ENCODE measurements at regions not wholly inside any gene's neighbourhood (a gene's known extent, or its start where the extent isn't known, plus 50 kb on each side); places are given as distances from the start of the nearest gene placed in this dataset.
"Not testable (repeated sequence)": the region's sequence is repeated elsewhere in the genome, so short reads cannot be mapped to it uniquely, and the experiment has no call there.

DNA sequence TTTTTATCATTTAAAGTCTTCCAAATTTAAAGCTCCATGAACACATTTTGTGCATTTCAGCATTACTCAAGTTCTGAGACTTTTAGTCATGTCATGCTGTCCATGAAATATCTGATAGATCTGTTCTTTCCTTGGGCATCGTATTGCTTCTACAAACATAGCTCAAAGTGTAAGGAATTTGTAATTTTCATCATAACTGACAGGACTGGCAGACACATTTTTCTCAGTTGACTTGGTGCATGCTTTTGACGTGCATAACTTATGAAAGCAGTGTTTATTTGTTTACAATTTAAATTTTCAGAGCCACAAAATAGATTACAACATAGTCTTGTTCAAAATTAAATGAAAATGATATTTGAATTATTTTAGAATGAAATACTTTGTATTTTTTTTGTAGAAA is 812.1 kb upstream of the NOVA1 start:
- no peak for DNase-seq

DNA sequence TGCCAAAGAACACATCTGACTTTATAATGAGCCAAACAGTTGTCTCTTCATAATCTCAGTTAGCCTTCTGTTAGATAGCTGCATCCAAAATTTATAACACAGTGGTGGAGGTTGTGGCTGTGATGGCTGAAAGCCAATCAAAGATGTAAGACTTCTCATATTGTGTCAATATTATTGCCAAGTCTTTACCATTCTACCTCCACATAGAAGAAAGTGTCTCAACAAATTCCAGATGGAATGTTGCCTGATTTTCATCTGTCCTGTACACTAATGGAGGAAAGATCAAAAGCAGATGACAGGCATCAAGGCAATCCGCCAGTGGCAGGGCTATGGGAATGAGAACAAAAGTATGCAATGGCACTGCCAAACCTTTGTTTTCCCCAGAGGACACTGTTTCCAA is 813.1 kb upstream of the NOVA1 start:
- no peak for DNase-seq

DNA sequence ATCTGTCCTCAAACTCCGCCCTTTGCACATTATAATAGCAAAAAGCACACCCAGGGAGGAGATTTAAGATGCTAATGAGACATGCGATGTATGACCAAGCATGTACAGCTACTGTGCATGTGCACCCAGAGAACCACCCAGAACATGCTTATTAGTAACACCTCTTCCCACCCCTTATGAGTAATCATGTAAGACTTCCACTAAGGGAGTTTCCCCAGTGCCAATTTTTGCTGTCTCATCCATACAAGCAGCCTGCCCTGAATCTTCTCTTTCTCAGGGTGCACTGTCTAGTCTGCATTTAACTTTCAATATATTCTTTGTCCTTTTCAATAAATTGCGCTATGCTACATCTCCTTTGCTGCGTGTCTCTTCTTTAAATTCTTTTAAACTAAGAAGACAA is 830.0 kb upstream of the NOVA1 start:
- DNase-seq: no peak

DNA sequence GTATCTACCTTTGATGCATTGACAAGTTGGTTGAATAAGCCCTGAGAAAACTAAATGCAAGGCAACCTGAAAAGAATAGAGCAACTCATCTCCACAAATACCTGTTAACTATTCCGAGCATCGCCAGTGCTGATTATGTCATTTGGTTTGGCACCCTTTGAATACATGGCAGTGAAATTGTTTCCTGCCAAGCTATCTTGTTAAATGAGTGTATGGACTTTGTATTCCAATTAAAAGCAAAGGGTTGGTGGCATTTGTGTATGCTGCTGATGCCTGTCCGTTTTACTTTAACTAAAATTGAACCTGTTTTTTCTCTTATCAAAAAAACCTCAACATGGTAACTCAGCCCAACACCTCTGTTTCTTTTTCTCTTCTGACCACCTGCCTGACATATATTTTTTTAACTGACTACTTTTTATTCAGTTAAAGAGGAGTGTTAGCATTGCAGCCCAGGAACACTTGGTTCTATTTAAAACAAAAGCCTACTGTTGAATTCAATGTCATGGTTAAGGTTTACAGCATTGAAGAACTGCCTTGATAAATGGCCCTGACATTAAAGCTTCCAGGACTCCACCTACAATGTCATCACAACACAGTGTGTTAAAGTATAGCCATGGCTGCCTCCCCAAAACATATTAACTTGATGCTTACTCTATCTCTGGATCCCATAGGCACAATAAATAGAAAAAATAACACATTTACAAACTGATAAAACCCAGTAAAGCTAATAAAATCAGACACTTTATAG is 838.3 kb upstream of the NOVA1 start:
- no peak for DNase-seq

DNA sequence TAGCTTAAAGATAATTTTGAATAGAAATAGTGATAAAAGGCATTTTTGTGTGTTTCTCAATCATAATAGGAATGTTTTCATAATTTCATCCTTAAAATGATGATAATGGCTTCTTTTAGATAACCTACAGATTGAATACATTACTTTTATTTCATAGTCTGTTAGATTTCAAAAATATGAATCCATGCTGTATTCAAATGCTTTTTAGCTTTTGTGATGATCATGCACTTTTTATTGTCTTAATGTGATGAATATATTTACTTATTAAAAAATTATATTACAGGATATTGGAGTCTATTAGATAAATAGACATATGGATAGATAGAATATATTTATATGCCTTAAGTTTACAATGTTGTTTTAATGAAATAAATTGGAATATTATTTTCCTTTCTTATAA is 886.8 kb upstream of the NOVA1 start:
- DNase-seq: no peak

DNA sequence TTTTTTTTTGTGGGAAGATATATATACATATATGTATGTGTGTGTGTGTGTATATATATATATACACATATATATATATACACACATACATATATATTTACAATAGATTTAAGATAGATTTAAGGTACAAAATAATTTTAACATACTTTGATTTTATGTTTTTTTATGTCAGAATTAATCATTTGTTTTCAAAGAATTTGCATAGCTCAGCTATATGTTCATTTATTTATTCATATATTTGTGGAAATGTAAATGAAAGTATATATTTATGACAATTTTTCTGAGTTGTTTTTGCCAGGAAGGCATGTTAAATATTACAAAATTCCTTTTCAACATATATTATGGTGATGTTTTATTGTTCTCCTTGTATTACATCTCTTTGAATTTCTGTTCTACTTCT is 887.4 kb upstream of the NOVA1 start:
- DNase-seq: no peak

DNA sequence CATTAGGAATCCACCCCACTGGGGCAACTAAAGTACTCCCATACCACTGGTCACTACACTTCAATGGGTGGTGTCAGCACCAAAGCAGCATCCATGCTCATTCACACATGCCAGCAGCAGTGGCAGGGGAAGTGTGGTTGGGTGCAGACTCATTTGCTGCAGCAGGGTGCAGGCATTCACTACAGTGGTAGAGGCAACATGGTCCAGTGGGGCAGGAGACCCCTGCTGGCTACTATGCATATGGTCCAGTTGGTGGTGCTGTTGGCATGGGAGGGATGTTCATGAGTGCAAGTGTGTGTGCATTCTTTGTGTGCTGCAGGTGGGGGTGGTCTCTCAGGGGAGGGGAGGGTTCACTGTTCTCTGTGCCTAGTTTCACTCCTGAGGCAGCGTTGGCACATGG is 908.4 kb upstream of the NOVA1 start:
- no peak for DNase-seq

DNA sequence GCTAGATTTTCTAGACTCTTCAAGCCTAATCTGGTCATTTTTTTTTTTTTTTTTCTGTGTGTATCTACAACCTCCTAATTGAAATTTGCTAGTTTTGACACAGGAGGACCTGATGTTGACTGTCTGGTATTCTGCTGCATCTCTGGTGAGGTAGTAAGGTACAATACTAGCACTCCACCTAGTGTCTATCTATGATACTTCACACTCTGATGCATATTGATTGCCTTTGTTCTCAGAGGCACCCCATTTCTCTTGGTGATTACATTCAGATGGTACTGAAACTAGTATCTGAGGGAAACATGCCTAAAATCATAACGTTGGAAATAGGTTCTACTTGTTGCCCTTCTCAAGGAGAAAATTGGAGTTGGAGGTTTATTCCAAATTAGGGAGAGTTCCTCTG is 930.5 kb upstream of the NOVA1 start:
- DNase-seq: no peak

DNA sequence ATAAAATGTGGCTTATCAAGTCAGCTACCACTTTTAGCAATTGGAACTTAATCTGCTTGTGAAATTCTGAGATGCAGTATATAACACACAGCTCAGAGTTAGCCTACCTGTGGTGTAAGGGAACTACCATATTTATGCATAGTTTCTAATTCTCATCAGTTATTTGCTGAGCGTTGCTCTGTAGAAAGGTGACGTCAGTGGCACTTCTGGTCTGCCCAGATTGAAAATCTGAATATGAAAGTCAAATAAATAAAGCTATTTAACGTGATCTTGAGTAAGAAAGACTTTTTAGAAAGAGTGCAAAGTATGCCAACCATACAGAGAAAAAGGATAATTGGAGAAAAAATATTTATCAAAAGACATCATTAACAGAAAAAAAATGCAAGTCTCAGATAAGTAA is 938.9 kb upstream of the NOVA1 start:
- DNase-seq: no peak

DNA sequence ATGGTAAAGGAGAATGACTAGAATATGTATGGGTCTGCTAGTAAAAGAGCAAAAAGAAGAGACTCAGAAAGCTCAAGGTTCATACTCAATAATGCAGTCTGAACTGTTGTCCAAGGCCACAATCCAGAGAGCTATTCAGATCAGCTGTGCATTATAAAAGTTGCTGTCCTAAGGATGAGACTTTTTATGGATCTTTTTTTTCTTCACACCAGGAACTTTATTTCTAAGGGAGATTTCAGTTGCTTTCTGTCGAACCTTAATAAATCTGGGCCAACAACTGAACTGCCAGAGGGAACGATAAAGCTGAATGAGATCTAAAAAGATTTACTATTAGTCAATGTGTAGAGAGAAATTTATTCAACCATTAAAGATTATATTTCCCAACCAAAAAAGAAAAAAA is 948.3 kb upstream of the NOVA1 start:
- no peak for DNase-seq

DNA sequence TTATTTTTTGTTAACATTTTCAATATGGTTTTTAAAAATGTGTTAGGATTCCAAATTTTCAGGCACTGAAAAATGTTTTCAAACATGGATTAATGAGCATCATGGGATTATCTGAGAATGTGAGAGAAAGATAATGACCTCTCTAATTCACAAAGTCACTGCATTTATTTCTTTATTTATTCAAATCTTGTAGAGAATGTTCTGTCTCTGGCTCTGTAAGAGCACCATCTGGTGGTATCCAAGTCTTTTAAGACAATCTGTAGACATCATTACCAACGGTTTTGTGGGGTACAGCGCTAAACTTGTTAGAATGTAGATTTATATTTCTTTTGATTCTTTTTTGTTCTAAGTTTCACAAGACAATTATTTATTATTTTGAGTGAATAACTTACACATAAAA is 956.0 kb upstream of the NOVA1 start:
- no peak for DNase-seq

DNA sequence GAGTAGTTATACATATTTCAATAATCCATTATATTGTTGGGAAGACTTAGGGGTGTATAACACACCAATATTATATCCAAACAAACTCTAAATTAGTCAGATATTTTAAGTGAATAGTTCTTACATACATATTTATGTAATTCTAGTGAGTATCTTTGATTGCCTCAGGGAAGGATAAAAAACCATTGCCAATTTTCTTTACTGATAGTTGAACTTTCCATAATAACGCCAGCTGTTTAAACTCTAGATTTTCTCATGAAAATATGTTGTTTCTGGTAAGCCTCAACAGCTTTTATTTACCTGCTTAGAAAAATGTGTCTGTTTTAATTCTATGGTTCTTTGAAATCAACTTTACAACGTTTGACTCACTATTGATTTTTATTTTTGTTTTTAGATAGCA is 959.6 kb upstream of the NOVA1 start:
- no peak for DNase-seq

DNA sequence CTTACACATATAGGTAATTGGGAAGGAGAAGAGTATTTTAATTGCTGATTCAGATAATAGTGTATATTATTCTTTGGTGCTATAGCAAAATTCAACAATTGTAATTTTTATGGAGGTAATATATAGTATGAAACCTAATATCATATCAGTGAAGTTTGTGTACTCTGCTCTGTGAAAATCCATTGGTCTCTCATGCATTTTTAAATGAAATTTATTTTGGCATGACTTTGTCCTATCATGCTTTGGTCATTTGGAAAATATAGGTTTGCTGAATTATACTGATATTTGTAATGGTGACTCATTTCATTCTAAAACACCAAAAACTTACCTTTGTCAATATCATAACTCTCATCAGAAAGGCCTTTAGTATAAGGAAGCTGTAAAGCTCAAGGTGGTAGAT is 962.0 kb upstream of the NOVA1 start:
- DNase-seq: no peak

DNA sequence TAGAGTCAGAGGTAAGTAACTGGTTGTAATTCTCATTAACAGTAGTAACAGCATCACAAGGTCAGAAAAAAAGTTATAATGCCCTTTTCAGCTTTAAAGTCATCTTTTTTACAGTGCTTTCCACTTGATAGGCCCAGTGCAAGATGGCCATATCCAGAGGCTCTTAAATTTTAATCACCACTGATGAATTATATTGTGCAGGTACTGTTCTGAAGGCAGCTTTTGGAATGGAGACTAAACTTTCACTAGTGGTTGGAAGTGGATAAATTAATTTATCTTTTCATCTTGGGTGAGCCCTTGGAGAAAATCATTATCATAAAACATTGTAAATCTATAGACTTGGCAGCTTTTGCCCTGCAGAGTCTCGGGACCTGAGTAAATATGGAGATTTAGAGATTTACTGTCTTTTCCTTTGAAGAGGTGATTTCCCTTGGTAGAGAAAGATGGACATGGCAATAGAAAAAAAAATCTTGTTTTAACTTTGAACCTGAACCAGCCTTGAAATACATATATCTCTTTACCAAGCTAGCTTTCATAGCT is 969.1 kb upstream of the NOVA1 start:
- DNase-seq: no peak

DNA sequence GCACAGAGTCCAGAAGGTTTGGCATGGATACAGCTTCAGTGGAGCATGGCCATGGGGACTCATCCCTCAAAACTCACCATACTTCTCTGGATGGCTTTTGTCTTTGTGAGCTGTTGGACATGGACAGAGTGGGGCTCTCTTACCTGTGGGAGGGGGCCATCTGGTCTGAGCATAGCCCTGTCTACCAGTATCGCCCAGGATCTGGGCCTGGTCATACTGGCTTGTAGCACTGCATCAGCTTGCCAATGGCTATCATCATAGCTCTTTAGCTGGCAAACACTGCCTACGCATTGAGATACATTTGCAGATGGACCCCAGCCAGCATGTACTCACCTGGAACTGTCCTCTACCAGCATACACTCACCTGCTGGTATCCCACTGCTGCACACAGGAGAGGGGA is 975.2 kb upstream of the NOVA1 start:
- no peak for DNase-seq

DNA sequence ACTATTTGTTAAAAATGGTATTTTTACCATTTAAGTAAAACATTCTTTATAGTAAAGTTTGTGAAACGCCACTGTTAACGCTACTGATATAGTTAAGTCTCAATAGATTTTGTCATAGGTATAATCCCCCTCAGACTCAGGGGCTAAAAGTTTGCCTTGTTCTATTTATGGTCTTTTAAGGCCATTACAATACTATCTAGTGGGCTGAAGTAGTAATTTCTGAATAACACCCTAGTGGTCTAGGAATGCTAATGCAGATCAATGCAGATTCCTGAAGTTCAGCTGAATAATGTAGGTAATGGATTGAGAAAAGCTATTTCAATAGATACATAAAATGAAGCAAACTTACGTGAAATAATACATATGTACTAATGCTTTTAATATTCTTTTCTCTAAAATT is 989.3 kb upstream of the NOVA1 start:
- no peak for DNase-seq

DNA sequence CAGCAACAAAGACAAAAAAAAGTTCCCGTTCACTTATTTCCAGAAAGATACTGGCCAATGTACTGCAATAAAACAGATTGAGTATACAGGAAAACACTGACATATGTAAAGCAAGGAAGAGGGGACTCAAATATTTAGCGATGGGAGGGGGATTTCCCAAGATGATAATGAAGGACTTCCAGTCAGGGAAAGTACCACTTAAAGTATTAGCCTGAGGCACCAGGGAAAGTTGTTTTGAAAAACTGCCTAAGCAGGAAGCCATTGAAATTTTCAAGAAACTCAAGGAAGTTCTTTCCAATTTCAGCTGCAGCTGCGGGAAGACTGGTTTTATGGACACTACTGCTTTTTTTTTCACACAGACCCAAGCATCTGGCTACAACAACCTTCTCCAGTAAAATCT is 1007.4 kb upstream of the NOVA1 start:
- no peak for DNase-seq

DNA sequence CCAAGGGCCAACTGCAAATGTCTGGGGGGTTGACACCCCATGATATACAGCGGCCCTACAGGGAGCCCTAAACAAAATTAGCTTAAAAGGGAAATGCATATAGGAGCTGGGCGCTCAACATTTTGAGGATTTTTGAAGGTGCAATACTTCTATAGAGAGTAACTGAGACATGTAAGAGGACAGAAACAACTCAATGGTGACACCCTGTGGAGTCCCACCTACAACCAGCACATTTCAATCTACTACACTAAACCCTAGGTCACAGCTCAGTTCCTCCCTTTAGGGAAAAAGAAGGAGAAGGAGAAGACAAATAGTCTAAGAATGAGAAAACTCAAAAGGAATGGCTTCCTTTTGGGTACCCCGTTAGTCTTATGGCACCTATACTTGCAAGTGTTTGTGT is 1010.5 kb upstream of the NOVA1 start:
- DNase-seq: no peak

DNA sequence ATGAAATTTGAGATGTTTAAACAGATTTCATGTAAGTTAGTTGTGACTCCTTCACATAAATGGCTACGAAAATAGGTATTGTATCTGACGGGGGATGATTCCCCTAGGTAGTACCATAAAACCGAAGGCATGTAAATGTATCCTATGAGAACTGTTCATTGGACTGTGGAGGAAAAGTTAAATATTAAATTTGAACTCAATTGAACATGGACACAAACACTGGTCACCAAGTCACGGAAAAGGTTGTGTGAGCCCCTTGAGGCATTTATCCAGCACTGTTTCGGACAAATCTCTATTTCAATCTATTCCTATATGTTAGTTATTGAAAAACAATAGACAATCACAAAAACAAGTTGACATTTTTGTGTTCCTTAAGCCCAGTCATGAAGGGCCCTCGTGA is 1014.3 kb upstream of the NOVA1 start:
- DNase-seq: no peak

DNA sequence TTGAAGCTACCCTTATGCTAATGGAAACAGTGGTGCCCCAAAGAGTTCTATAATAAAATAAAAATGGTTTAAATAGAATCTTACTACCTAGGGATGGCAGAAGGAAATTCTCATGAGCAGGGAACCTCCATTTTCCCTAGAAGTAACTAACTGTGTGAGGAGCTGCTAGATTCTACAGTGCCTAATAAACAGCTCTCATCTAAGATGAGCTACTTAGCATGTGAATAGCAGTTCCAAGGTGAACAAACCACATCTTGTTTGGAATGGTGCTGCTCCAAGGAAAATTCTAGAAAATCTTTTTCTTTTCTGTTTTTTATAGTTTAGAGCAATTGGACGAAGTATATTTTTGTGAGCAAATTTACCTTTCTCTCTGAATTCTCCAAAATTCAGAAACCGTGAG is 1015.3 kb upstream of the NOVA1 start:
- DNase-seq: no peak

DNA sequence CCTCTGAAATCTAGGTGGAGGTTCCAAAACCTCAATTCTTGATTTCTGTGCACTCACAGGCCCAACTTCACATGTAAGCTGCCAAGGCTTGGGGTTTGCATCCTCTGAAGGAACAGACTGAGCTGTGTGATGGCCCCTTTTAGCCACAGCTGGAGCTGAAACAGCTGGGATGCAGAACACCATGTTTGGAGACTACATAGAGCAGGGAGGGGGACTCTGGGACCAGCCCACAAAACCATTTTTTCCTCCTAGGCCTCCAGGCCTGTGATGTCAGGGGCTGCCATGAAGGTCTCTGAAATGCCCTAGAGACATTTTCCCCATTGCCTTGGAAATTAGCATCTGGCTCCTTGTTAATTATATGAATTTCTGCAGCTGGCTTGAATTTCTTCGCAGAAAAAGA is 1025.9 kb upstream of the NOVA1 start:
- no peak for DNase-seq

DNA sequence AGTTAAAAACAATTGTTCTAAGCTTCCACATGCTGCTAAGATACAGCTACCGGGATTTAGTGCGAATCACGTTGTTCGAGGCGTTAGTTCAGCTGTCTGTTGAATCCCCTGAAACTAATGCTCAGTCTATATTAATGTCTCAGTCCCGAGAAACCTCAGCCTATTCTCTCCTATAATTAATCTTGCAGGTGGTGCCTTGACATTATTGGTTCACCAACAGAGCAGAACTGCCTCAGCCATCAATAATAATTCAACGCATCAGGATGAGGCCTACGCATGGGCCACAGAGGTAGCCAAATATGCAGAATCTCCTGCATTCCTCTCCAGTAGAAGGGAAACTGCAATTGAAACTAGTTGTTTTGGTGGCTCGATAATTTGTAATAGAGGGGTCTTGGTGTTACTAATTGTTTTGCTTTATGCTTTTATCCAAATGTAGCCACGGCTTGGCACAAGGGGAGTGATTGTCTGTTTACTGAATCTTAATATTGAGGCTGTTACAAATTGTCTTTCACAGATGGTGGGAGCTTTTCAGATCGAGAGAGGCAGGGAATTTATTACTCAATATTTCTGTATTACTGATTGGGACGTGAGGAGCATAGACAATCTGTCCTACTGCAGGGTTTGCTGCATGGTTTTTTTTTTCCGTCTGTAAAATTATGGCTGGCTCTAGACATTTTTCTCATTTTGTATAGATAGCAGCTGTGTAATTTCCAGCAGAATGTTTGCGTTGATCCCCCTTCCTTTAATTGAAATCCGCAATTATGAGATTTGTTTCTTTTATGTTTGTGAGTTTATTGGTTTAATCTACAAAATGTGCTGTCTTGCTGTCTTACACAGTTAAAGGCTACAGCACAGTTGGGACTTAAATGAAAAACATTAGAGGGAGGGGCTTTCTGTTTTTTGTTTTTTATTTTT is 1036.5 kb upstream of the NOVA1 start:
- DNase-seq: no peak

DNA sequence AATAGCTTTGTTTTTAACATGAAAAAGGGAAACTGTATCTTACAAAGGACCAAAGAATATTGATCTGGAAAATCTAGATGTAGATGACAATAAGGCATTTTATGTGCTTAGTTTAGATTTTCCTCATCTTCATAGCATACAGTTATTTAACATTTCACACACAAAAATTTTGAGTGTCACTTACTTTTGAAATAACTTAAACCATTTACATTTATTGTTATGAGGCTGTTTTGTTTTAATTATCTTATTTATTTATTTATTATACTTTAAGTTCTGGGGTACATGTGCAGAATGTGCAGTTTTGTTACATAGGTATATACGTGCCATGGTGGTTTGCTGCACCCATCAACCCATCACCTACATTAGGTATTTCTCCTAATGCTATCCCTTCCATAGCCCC is 1042.9 kb upstream of the NOVA1 start:
- not testable (repeated sequence) for DNase-seq

DNA sequence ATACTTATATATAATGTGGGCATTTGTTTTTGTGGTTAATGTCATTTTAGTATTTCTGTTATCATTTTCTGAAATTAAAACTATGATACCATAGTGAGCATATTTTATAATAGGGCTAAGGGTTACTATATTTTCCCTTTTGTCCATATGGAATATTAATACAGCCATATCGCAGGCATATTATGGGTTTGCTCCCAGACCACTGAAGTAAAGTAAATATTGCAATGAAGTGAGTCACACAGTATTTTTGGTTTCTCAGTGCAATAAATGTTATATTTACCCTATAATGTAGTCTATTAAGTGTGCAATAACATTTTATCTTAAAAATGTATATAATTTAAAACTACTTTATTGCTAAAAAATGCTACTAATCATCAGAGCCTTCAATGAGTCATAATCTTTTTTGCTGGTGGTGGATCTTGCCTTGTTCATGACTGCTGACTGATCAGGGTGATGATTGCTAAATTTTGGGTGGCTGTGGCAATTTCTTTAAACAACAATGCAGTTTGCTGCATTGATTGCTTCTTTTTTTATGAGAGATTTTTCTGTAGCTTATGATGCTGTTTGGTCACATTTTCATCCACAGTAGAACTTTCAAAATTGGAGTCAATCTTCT is 1044.5 kb upstream of the NOVA1 start:
- DNase-seq: no peak
